DMS114 treated with DMSO at 0.1 percent for 48 hours (cell line): ENCODE measurements at regions not wholly inside any gene's neighbourhood (a gene's known extent, or its start where the extent isn't known, plus 50 kb on each side); places are given as distances from the start of the nearest gene placed in this dataset.
"Not testable (repeated sequence)": the region's sequence is repeated elsewhere in the genome, so short reads cannot be mapped to it uniquely, and the experiment has no call there.

Experiments
- DNase-seq: peaks from one replicate; lab custom pipeline; 2025; ENCODE audit not compliant: unreplicated experiment; lab: John Stamatoyannopoulos, UW

GRCh38 chr2:183892315-183892941, 705.9 kb upstream of the ZNF804A start:
- no peak for DNase-seq

- DNase-seq = no peak
Measured at GRCh38 chr2:183898641-183899040, 699.7 kb upstream of the ZNF804A start.

GRCh38 chr2:183901931-183902330, 696.4 kb upstream of the ZNF804A start:
- no peak for DNase-seq

GRCh38 chr2:183903026-183903425, 695.3 kb upstream of the ZNF804A start:
- no peak for DNase-seq

- DNase-seq = not testable (repeated sequence)
Measured at GRCh38 chr2:183916041-183916440, 682.3 kb upstream of the ZNF804A start.

- DNase-seq = no peak
Measured at GRCh38 chr2:183919167-183919566, 679.2 kb upstream of the ZNF804A start.

GRCh38 chr2:183919926-183920325, 678.4 kb upstream of the ZNF804A start:
- DNase-seq = no peak

- no peak for DNase-seq
Measured at GRCh38 chr2:183925281-183925680, 673.0 kb upstream of the ZNF804A start.

GRCh38 chr2:183926433-183926832, 671.9 kb upstream of the ZNF804A start:
- DNase-seq = no peak

GRCh38 chr2:183927406-183928325, 670.7 kb upstream of the ZNF804A start:
- DNase-seq = no peak

- DNase-seq = no peak
Measured at GRCh38 chr2:183935005-183935404, 663.3 kb upstream of the ZNF804A start.

GRCh38 chr2:183937220-183937619, 661.1 kb upstream of the ZNF804A start:
- no peak for DNase-seq

GRCh38 chr2:183946193-183946592, 652.1 kb upstream of the ZNF804A start:
- no peak for DNase-seq

- DNase-seq = no peak
Measured at GRCh38 chr2:183948861-183949260, 649.5 kb upstream of the ZNF804A start.

- DNase-seq = no peak
Measured at GRCh38 chr2:183950673-183951072, 647.7 kb upstream of the ZNF804A start.

GRCh38 chr2:183951630-183952029, 646.7 kb upstream of the ZNF804A start:
- no peak for DNase-seq

- DNase-seq = no peak
Measured at GRCh38 chr2:183952741-183953140, 645.6 kb upstream of the ZNF804A start.

GRCh38 chr2:183963609-183964008, 634.7 kb upstream of the ZNF804A start:
- DNase-seq = no peak

GRCh38 chr2:183964565-183964964, 633.8 kb upstream of the ZNF804A start:
- DNase-seq = no peak

GRCh38 chr2:183967756-183968155, 630.6 kb upstream of the ZNF804A start:
- DNase-seq = no peak

GRCh38 chr2:183975676-183976075, 622.7 kb upstream of the ZNF804A start:
- not testable (repeated sequence) for DNase-seq

- DNase-seq = no peak
Measured at GRCh38 chr2:183984871-183985270, 613.5 kb upstream of the ZNF804A start.
